ENCODE measurements at regions not wholly inside any gene's neighbourhood (a gene's known extent, or its start where the extent isn't known, plus 50 kb on each side); places are given as distances from the start of the nearest gene placed in this dataset.

- TF ChIP-seq POLR2A (IDR thresholded peaks at IDR 0.05) (no peak), CTCF (IDR thresholded peaks at IDR 0.05 in 4 of 5, conservative IDR thresholded peaks at IDR 0.05 in 1 of 5) (no peak)
Measured at GRCh38 chr11:130633466-130633865, 185.0 kb downstream of the ADAMTS15 start.

Measured in gastrocnemius medialis (tissue), 4 donors.